ENCODE measurements at regions not wholly inside any gene's neighbourhood (a gene's known extent, or its start where the extent isn't known, plus 50 kb on each side); places are given as distances from the start of the nearest gene placed in this dataset.

GRCh38 chr12:102535306-102535705 lies 54.9 kb upstream of the IGF1 start:
- TF ChIP-seq CTCF (IDR thresholded peaks at IDR 0.05; ENCODE audit: extremely low read depth in 1 of 2, insufficient read depth in 1 of 2, low read depth in 1 of 2, low read length in 2 of 2) (no peak), POLR2AphosphoS5 (IDR thresholded peaks at IDR 0.05; ENCODE audit: insufficient read depth, low read depth, low read length) (no peak), POLR2A (IDR thresholded peaks at IDR 0.05; ENCODE audit: low read depth, low read length) (no peak), MAX (IDR thresholded peaks at IDR 0.05; ENCODE audit: insufficient read depth, insufficient read length) (no peak), GATA2 (IDR thresholded peaks at IDR 0.05; ENCODE audit: insufficient read depth, insufficient read length, low read depth, low read length) (no peak), EZH2 (IDR thresholded peaks at IDR 0.05; ENCODE audit: borderline replicate concordance, low read depth, low read length, severe bottlenecking) (no peak), FOS (IDR thresholded peaks at IDR 0.05; ENCODE audit: borderline replicate concordance, insufficient read depth, low read length) (no peak), MYC (IDR thresholded peaks at IDR 0.05; ENCODE audit: low read depth, low read length) (no peak)

Data from endothelial cell of umbilical vein (primary cell).